SK-N-SH (cell line): ENCODE measurements at regions not wholly inside any gene's neighbourhood (a gene's known extent, or its start where the extent isn't known, plus 50 kb on each side); places are given as distances from the start of the nearest gene placed in this dataset.
A peak's percentile ranks its signal among the peaks of the same experiment; 100 is the strongest.

ENCODE experiments used
- CTCF ChIA-PET: fragments of 300-600, 350-600 bp; formaldehyde crosslinking; extraction: SDS; loops from one replicate; lab custom pipeline; 2021; lab: Yijun Ruan, JAX
- POLR2A ChIA-PET: fragments of 350-600 bp; sonication (Branson Sonifier 250); formaldehyde crosslinking; extraction: SDS; loops from one replicate; lab custom pipeline; 2020; ENCODE audit warnings: antibody characterized with exemption, inconsistent platforms; lab: Yijun Ruan, JAX
- DNase-seq: peaks from one replicate; pipeline ENCODE4 v3.0.0; 2012
- H2AFZ ChIP-seq: fragments of 200-600 bp; sonication (generic); 2 replicates; pipeline ENCODE4 v1.8.1; 2016; ENCODE audit warnings: antibody characterized with exemption, mild to moderate bottlenecking, low read depth
- H3F3A ChIP-seq: fragments of 200-600 bp; sonication (generic); replicated peaks from 2 replicates; pipeline ENCODE3; 2016; ENCODE audit warnings: antibody characterized with exemption, mild to moderate bottlenecking; ENCODE audit not compliant: insufficient read depth
- H3K27ac ChIP-seq, 2 experiments: fragments of 200-500 bp in 1 of 2; fragments of 200-600 bp in 1 of 2; sonication (Bioruptor generic) in 1 of 2; sonication (generic), shearing (Covaris generic) in 1 of 2; 2 replicates each; pipeline versions ENCODE4 v1.5.1 to v1.6.1; 2014 to 2016; ENCODE audit warnings: low read depth in 2 of 2, inconsistent platforms in 1 of 2, low read length in 1 of 2, mild to moderate bottlenecking in 1 of 2, mixed read lengths in 1 of 2
- H3K27me3 ChIP-seq: fragments of 200-600 bp; sonication (generic), shearing (Covaris generic); 2 replicates; pipeline ENCODE4 v1.6.1; 2016; ENCODE audit warnings: mixed run types; ENCODE audit not compliant: insufficient read depth
- H3K36me3 ChIP-seq, 2 experiments: fragments of 200-500 bp in 1 of 2; fragments of 200-600 bp in 1 of 2; sonication (Bioruptor generic) in 1 of 2; sonication (generic) in 1 of 2; replicated peaks in 1 of 2; 2 replicates each; pipeline versions ENCODE3 to v1.5.1; 2014 to 2016; ENCODE audit warnings: low read length in 1 of 2, mild to moderate bottlenecking in 1 of 2; ENCODE audit not compliant: insufficient read depth in 2 of 2, control insufficient read depth in 1 of 2
- H3K4me1 ChIP-seq, 2 experiments: fragments of 200-500 bp in 1 of 2; fragments of 200-600 bp in 1 of 2; sonication (Bioruptor generic) in 1 of 2; sonication (generic), shearing (Covaris generic) in 1 of 2; 2 replicates each; pipeline versions ENCODE4 v1.5.1 to v1.6.1; 2014 to 2016; ENCODE audit warnings: low read depth in 1 of 2, low read length in 1 of 2, mixed run types in 1 of 2; ENCODE audit not compliant: insufficient read depth in 2 of 2, control insufficient read depth in 1 of 2
- H3K4me2 ChIP-seq: fragments of 200-600 bp; sonication (generic), shearing (Covaris generic); 2 replicates; pipeline ENCODE4 v1.6.1; 2017; ENCODE audit warnings: mixed run types
- H3K4me3 ChIP-seq, 2 experiments: fragments of 200-500 bp in 1 of 2; fragments of 200-600 bp in 1 of 2; sonication (Bioruptor generic) in 1 of 2; sonication (generic), shearing (Covaris generic) in 1 of 2; 2 replicates each; pipeline versions ENCODE4 v1.5.1 to v1.8.1; 2014 to 2016; ENCODE audit warnings: low read depth in 2 of 2, inconsistent platforms in 1 of 2, low read length in 1 of 2, mild to moderate bottlenecking in 1 of 2, mixed read lengths in 1 of 2, moderate library complexity in 1 of 2
- H3K79me2 ChIP-seq: fragments of 200-600 bp; sonication (generic); 2 replicates; pipeline ENCODE4 v1.8.1; 2017; ENCODE audit warnings: mild to moderate bottlenecking; ENCODE audit not compliant: insufficient read depth
- H3K9ac ChIP-seq: fragments of 200-600 bp; sonication (generic); 2 replicates; pipeline ENCODE4 v1.6.1; 2017; ENCODE audit warnings: mixed run types
- H3K9me2 ChIP-seq: fragments of 200-600 bp; sonication (generic); 2 replicates; pipeline ENCODE4 v1.6.1; 2017; ENCODE audit warnings: mixed run types
- H3K9me3 ChIP-seq: fragments of 200-600 bp; sonication (generic); 2 replicates; pipeline ENCODE4 v1.6.1; 2017; ENCODE audit warnings: mixed run types, mild to moderate bottlenecking, moderate library complexity
- H4K20me1 ChIP-seq: fragments of 200-600 bp; sonication (generic); 2 replicates; pipeline ENCODE4 v1.6.1; 2017; ENCODE audit warnings: mild to moderate bottlenecking, mixed run types; ENCODE audit not compliant: insufficient read depth
- CHD2 ChIP-seq: fragments of 150-350 bp; IDR thresholded peaks from 2 replicates; pipeline ENCODE4 v1.6.1; 2018; ENCODE audit warnings: low read length; ENCODE audit not compliant: partially characterized antibody
- FOXM1 ChIP-seq: IDR thresholded peaks from 2 replicates; pipeline ENCODE4 v1.4.0; 2012; ENCODE audit warnings: low read depth, mild to moderate bottlenecking
- GATA2 ChIP-seq: sonication (generic); formaldehyde crosslinking; IDR thresholded peaks from 2 replicates; pipeline ENCODE4 v1.5.0; 2020; ENCODE audit warnings: mild to moderate bottlenecking, missing genetic modification reagents
- MEF2A ChIP-seq: IDR thresholded peaks from 2 replicates; pipeline ENCODE4 v1.4.0; 2012; ENCODE audit warnings: low read depth, borderline replicate concordance
- RAD21 ChIP-seq: IDR thresholded peaks from 2 replicates; pipeline ENCODE4 v1.6.1; 2012; ENCODE audit warnings: mild to moderate bottlenecking, low read length
- RXRA ChIP-seq: IDR thresholded peaks from 2 replicates; pipeline ENCODE4 v1.4.0; 2012; ENCODE audit warnings: low read depth, mild to moderate bottlenecking, borderline replicate concordance
- SIN3A ChIP-seq: IDR thresholded peaks from 2 replicates; pipeline ENCODE4 v1.6.1; 2012; ENCODE audit warnings: low read depth, mild to moderate bottlenecking, low read length, moderate library complexity, borderline replicate concordance
- YY1 ChIP-seq: IDR thresholded peaks from 2 replicates; pipeline ENCODE4 v1.4.0; 2012; ENCODE audit warnings: low read depth, mild to moderate bottlenecking
- ZBTB33 ChIP-seq: IDR thresholded peaks from 2 replicates; pipeline ENCODE4 v1.4.0; 2012; ENCODE audit warnings: low read depth, borderline replicate concordance
- WGBS: methylation state at CpG from one replicate; pipeline ENCODE4 v1.1.6; 2017; ENCODE audit warnings: low lambda C conversion rate; 5-methylcytosine and 5-hydroxymethylcytosine counted together
- TF ChIP-seq, protein P1 (sequence below): fragments of 200-600 bp; sonication (generic); IDR thresholded peaks from 2 replicates; pipeline ENCODE4 v1.6.1; 2017; ENCODE audit warnings: antibody characterized with exemption, mild to moderate bottlenecking, moderate library complexity
- TF ChIP-seq, protein P2 (sequence below): IDR thresholded peaks from 2 replicates; pipeline ENCODE4 v1.4.0; 2012; ENCODE audit warnings: low read depth, borderline replicate concordance

GRCh38 chr13:53198017-53198416 is 169.4 kb downstream of the OLFM4 start:
- whole genome bisulfite sequencing = 62% methylated on average over 1 of the region's 1 CpG
- ChIA-PET POLR2A (no interaction called here), CTCF (interaction anchor here (0.6 to 2.5 kb wide), 17 partner anchors 9 to 589 kb away, joined by 3 to 17 read pairs (median 4); partner anchors contain the start of gene SUGT1)
- H2AFZ ChIP-seq = no peak overlapping the region
- H3K9me3 ChIP-seq = no peaks in the 10 kb centered on the region
- no peaks in the 10 kb centered on the region for H4K20me1 ChIP-seq
- peak; percentile 57 for DNase-seq
- no peaks in the 10 kb centered on the region; a peak in 2 of 4 replicates for H3K4me1 ChIP-seq
- H3K79me2 ChIP-seq = no peaks in the 10 kb centered on the region
- no peak overlapping the region for H3K4me3 ChIP-seq
- no peak overlapping the region for H3K4me2 ChIP-seq
- no peaks in the 10 kb centered on the region for H3K9me2 ChIP-seq
- no peaks in the 10 kb centered on the region for H3K27me3 ChIP-seq
- H3F3A ChIP-seq = no peaks in the 10 kb centered on the region
- H3K36me3 ChIP-seq = no peaks in the 10 kb centered on the region
- no peak overlapping the region; a peak in 1 of 4 replicates for H3K27ac ChIP-seq
- H3K9ac ChIP-seq = no peak overlapping the region
- TF ChIP-seq SIN3A (no peak), RAD21 (peak; percentile 59)

- Histone ChIP-seq H3F3A (no peaks in the 10 kb centered on the region), H3K27me3 (no peaks in the 10 kb centered on the region), H3K4me2 (no peak overlapping the region), H2AFZ (no peak overlapping the region), H3K36me3 (no peaks in the 10 kb centered on the region), H3K9me2 (no peaks in the 10 kb centered on the region), H3K4me3 (no peak overlapping the region), H3K9ac (no peak overlapping the region), H3K79me2 (no peaks in the 10 kb centered on the region), H3K4me1 (no peaks in the 10 kb centered on the region; a peak in 2 of 4 replicates), H4K20me1 (no peaks in the 10 kb centered on the region), H3K27ac (no peak overlapping the region), H3K9me3 (no peaks in the 10 kb centered on the region)
- POLR2A ChIA-PET = no interaction called here
- DNase-seq = no peak
- TF ChIP-seq GATA2 (CRISPR knock-in tag) = no peak
- TF ChIP-seq CHD2 = no peak
- no peak for TF ChIP-seq YY1
- TF ChIP-seq ZBTB33 = no peak
- TF ChIP-seq, protein P1, sequence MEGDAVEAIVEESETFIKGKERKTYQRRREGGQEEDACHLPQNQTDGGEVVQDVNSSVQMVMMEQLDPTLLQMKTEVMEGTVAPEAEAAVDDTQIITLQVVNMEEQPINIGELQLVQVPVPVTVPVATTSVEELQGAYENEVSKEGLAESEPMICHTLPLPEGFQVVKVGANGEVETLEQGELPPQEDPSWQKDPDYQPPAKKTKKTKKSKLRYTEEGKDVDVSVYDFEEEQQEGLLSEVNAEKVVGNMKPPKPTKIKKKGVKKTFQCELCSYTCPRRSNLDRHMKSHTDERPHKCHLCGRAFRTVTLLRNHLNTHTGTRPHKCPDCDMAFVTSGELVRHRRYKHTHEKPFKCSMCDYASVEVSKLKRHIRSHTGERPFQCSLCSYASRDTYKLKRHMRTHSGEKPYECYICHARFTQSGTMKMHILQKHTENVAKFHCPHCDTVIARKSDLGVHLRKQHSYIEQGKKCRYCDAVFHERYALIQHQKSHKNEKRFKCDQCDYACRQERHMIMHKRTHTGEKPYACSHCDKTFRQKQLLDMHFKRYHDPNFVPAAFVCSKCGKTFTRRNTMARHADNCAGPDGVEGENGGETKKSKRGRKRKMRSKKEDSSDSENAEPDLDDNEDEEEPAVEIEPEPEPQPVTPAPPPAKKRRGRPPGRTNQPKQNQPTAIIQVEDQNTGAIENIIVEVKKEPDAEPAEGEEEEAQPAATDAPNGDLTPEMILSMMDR = no peak
- TF ChIP-seq FOXM1 = no peak
- TF ChIP-seq RXRA = no peak
- TF ChIP-seq, protein P2, sequence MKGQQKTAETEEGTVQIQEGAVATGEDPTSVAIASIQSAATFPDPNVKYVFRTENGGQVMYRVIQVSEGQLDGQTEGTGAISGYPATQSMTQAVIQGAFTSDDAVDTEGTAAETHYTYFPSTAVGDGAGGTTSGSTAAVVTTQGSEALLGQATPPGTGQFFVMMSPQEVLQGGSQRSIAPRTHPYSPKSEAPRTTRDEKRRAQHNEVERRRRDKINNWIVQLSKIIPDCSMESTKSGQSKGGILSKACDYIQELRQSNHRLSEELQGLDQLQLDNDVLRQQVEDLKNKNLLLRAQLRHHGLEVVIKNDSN = no peak
- no peak for TF ChIP-seq MEF2A
- WGBS = 34% methylated on average over 4 of the region's 4 CpGs
- CTCF ChIA-PET = interaction anchor here (0.8 to 2.5 kb wide), 11 partner anchors 8 to 589 kb away, joined by 3 to 17 read pairs (median 4); no protein-coding TSS in a partner anchor
Measured at GRCh38 chr13:53198736-53199135, 170.1 kb downstream of the OLFM4 start.
